HepG2 (cell line): ENCODE measurements at regions not wholly inside any gene's neighbourhood (a gene's known extent, or its start where the extent isn't known, plus 50 kb on each side); places are given as distances from the start of the nearest gene placed in this dataset.

Experiments
- FOXO1 ChIP-seq: sonication (generic); formaldehyde crosslinking; IDR thresholded peaks from 2 replicates; pipeline ENCODE4 v1.4.0; 2020; ENCODE audit warnings: missing genetic modification reagents
- HIVEP1 ChIP-seq: sonication (generic); formaldehyde crosslinking; IDR thresholded peaks from 2 replicates; pipeline ENCODE4 v1.4.0; 2020; ENCODE audit warnings: mild to moderate bottlenecking, missing genetic modification reagents
- KDM1A ChIP-seq: IDR thresholded peaks from 2 replicates; pipeline ENCODE4 v1.6.1; 2016; ENCODE audit warnings: missing compliant biosample characterization
- KDM3A ChIP-seq: IDR thresholded peaks from 2 replicates; pipeline ENCODE4 v1.6.1; 2018; ENCODE audit warnings: low read depth, missing compliant biosample characterization
- MED8 ChIP-seq: sonication (generic); formaldehyde crosslinking; IDR thresholded peaks from 2 replicates; pipeline ENCODE4 v1.8.1; 2023; ENCODE audit warnings: mild to moderate bottlenecking, missing genetic modification reagents; ENCODE audit not compliant: insufficient replicate concordance
- PAXIP1 ChIP-seq: sonication (generic); formaldehyde crosslinking; conservative IDR thresholded peaks from 2 replicates; pipeline ENCODE4 v1.4.0; 2020; ENCODE audit warnings: mild to moderate bottlenecking, missing genetic modification reagents, moderate library complexity
- RFXAP ChIP-seq: sonication (generic); formaldehyde crosslinking; IDR thresholded peaks from 2 replicates; pipeline ENCODE4 v1.4.0; 2020; ENCODE audit warnings: missing genetic modification reagents, borderline replicate concordance
- TBP ChIP-seq: sonication (generic); formaldehyde crosslinking; IDR thresholded peaks from 2 replicates; pipeline ENCODE4 v1.5.0; 2020; ENCODE audit warnings: missing genetic modification reagents
- TFE3 ChIP-seq: IDR thresholded peaks from 2 replicates; pipeline ENCODE4 v1.6.1; 2016
- ZNF20 ChIP-seq: sonication (generic); formaldehyde crosslinking; IDR thresholded peaks from 2 replicates; pipeline ENCODE4 v1.4.0; 2020; ENCODE audit warnings: mild to moderate bottlenecking, moderate library complexity, missing genetic modification reagents
- ZNF275 ChIP-seq: sonication (generic); formaldehyde crosslinking; IDR thresholded peaks from 2 replicates; pipeline ENCODE4 v1.8.0; 2022; ENCODE audit warnings: missing genetic modification reagents, mild to moderate bottlenecking, inconsistent platforms, borderline replicate concordance
- ZNF703 ChIP-seq: sonication (generic); formaldehyde crosslinking; IDR thresholded peaks from 2 replicates; pipeline ENCODE4 v1.5.1; 2020; ENCODE audit warnings: missing genetic modification reagents, mild to moderate bottlenecking, moderate library complexity, borderline replicate concordance
- ZNF816 ChIP-seq: sonication (generic); formaldehyde crosslinking; IDR thresholded peaks from 2 replicates; pipeline ENCODE4 v1.8.0; 2022; ENCODE audit warnings: missing genetic modification reagents, mild to moderate bottlenecking, borderline replicate concordance
- ZNF878 ChIP-seq: sonication (generic); formaldehyde crosslinking; IDR thresholded peaks from 2 replicates; pipeline ENCODE4 v1.8.1; 2023; ENCODE audit warnings: mild to moderate bottlenecking, missing genetic modification reagents, moderate library complexity
- TF ChIP-seq, protein P1 (sequence below): sonication (generic); formaldehyde crosslinking; IDR thresholded peaks from 2 replicates; pipeline ENCODE4 v1.5.1; 2020; ENCODE audit warnings: mild to moderate bottlenecking, missing genetic modification reagents, borderline replicate concordance
- TF ChIP-seq, protein P2 (sequence below): sonication (generic); formaldehyde crosslinking; IDR thresholded peaks from 2 replicates; pipeline ENCODE4 v1.4.0; 2020; ENCODE audit warnings: missing genetic modification reagents, low read depth, mild to moderate bottlenecking, borderline replicate concordance

- TF ChIP-seq TFE3 (CRISPR knock-in tag) (peak; percentile 74; the same call in 1 of the 2 replicates), FOXO1 (CRISPR knock-in tag) (peak; percentile 37; the same call in 1 of the 2 replicates), ZNF816 (CRISPR knock-in tag) (no peak), RFXAP (peak; percentile 36; the same call in 1 of the 2 replicates), MED8 (CRISPR knock-in tag) (no peak), PAXIP1 (CRISPR knock-in tag) (peak; percentile 76), KDM1A (CRISPR knock-in tag) (0 out of 2 replicates have a peak, but pooled peaks have one; percentile 14), TBP (CRISPR knock-in tag) (no peak), ZNF20 (0 out of 2 replicates have a peak, but pooled peaks have one; percentile 69), ZNF275 (no peak), ZNF703 (0 out of 2 replicates have a peak, but pooled peaks have one; percentile 38), ZNF878 (CRISPR knock-in tag) (0 out of 2 replicates have a peak, but pooled peaks have one; percentile 36), KDM3A (peak; percentile 42; the same call in 1 of the 2 replicates), HIVEP1 (CRISPR knock-in tag) (no peak)
- TF ChIP-seq, protein P1, sequence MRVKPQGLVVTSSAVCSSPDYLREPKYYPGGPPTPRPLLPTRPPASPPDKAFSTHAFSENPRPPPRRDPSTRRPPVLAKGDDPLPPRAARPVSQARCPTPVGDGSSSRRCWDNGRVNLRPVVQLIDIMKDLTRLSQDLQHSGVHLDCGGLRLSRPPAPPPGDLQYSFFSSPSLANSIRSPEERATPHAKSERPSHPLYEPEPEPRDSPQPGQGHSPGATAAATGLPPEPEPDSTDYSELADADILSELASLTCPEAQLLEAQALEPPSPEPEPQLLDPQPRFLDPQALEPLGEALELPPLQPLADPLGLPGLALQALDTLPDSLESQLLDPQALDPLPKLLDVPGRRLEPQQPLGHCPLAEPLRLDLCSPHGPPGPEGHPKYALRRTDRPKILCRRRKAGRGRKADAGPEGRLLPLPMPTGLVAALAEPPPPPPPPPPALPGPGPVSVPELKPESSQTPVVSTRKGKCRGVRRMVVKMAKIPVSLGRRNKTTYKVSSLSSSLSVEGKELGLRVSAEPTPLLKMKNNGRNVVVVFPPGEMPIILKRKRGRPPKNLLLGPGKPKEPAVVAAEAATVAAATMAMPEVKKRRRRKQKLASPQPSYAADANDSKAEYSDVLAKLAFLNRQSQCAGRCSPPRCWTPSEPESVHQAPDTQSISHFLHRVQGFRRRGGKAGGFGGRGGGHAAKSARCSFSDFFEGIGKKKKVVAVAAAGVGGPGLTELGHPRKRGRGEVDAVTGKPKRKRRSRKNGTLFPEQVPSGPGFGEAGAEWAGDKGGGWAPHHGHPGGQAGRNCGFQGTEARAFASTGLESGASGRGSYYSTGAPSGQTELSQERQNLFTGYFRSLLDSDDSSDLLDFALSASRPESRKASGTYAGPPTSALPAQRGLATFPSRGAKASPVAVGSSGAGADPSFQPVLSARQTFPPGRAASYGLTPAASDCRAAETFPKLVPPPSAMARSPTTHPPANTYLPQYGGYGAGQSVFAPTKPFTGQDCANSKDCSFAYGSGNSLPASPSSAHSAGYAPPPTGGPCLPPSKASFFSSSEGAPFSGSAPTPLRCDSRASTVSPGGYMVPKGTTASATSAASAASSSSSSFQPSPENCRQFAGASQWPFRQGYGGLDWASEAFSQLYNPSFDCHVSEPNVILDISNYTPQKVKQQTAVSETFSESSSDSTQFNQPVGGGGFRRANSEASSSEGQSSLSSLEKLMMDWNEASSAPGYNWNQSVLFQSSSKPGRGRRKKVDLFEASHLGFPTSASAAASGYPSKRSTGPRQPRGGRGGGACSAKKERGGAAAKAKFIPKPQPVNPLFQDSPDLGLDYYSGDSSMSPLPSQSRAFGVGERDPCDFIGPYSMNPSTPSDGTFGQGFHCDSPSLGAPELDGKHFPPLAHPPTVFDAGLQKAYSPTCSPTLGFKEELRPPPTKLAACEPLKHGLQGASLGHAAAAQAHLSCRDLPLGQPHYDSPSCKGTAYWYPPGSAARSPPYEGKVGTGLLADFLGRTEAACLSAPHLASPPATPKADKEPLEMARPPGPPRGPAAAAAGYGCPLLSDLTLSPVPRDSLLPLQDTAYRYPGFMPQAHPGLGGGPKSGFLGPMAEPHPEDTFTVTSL (CRISPR knock-in tag): peak; percentile 76; the same call in 1 of the 2 replicates
- TF ChIP-seq, protein P2, sequence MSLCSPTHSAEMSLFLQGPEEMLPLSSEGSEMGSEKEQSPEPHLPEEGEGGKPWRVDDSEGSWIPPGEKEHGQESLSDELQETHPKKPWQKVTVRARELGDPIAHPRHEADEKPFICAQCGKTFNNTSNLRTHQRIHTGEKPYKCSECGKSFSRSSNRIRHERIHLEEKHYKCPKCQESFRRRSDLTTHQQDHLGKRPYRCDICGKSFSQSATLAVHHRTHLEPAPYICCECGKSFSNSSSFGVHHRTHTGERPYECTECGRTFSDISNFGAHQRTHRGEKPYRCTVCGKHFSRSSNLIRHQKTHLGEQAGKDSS: 0 out of 2 replicates have a peak, but pooled peaks have one; percentile 66
Measured at GRCh38 chr20:21564127-21564773, 50.4 kb upstream of the NKX2-2 start (continued).
